HL-60 (cell line): ENCODE measurements at regions not wholly inside any gene's neighbourhood (a gene's known extent, or its start where the extent isn't known, plus 50 kb on each side); places are given as distances from the start of the nearest gene placed in this dataset.

Experiments used
- POLR2AphosphoS5 ChIP-seq: IDR thresholded peaks from 2 replicates; pipeline ENCODE4 v1.6.1; 2012; ENCODE audit warnings: low read depth
- SPI1 ChIP-seq: IDR thresholded peaks from 2 replicates; pipeline ENCODE4 v1.6.1; 2012; ENCODE audit warnings: low read depth, mild to moderate bottlenecking, borderline replicate concordance
- TF ChIP-seq, protein P1 (sequence below): IDR thresholded peaks from one replicate; pipeline ENCODE4 v1.5.1; 2011; ENCODE audit warnings: low read length, control low read depth, inconsistent platforms; ENCODE audit not compliant: insufficient read depth
- TF ChIP-seq, protein P2 (sequence below): IDR thresholded peaks from 2 replicates; pipeline ENCODE4 v1.6.1; 2012; ENCODE audit warnings: low read depth; ENCODE audit not compliant: insufficient replicate concordance

DNA sequence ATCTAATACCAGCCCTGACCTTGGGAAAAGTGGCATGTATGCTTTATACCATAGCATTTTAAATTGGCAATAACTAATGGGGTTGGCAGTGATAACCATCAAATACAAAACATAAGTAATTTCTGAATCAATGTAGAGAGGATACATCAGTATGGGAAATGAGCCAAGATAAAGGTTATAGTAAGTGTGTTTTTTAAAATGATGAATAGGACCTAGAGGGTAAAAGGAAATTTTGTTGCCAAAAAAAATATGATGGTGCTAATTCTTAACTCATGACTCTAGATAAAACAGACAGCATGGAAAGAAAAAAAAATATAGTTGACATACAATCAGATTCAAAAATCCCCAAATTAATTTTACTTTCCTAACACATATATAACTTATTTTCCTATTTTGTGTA lies 75.4 kb upstream of the ROBO1 start:
- TF ChIP-seq, protein P1, sequence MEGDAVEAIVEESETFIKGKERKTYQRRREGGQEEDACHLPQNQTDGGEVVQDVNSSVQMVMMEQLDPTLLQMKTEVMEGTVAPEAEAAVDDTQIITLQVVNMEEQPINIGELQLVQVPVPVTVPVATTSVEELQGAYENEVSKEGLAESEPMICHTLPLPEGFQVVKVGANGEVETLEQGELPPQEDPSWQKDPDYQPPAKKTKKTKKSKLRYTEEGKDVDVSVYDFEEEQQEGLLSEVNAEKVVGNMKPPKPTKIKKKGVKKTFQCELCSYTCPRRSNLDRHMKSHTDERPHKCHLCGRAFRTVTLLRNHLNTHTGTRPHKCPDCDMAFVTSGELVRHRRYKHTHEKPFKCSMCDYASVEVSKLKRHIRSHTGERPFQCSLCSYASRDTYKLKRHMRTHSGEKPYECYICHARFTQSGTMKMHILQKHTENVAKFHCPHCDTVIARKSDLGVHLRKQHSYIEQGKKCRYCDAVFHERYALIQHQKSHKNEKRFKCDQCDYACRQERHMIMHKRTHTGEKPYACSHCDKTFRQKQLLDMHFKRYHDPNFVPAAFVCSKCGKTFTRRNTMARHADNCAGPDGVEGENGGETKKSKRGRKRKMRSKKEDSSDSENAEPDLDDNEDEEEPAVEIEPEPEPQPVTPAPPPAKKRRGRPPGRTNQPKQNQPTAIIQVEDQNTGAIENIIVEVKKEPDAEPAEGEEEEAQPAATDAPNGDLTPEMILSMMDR = no peak
- TF ChIP-seq SPI1 = no peak
- no peak for TF ChIP-seq POLR2AphosphoS5
- TF ChIP-seq, protein P2, sequence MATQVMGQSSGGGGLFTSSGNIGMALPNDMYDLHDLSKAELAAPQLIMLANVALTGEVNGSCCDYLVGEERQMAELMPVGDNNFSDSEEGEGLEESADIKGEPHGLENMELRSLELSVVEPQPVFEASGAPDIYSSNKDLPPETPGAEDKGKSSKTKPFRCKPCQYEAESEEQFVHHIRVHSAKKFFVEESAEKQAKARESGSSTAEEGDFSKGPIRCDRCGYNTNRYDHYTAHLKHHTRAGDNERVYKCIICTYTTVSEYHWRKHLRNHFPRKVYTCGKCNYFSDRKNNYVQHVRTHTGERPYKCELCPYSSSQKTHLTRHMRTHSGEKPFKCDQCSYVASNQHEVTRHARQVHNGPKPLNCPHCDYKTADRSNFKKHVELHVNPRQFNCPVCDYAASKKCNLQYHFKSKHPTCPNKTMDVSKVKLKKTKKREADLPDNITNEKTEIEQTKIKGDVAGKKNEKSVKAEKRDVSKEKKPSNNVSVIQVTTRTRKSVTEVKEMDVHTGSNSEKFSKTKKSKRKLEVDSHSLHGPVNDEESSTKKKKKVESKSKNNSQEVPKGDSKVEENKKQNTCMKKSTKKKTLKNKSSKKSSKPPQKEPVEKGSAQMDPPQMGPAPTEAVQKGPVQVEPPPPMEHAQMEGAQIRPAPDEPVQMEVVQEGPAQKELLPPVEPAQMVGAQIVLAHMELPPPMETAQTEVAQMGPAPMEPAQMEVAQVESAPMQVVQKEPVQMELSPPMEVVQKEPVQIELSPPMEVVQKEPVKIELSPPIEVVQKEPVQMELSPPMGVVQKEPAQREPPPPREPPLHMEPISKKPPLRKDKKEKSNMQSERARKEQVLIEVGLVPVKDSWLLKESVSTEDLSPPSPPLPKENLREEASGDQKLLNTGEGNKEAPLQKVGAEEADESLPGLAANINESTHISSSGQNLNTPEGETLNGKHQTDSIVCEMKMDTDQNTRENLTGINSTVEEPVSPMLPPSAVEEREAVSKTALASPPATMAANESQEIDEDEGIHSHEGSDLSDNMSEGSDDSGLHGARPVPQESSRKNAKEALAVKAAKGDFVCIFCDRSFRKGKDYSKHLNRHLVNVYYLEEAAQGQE = no peak
